GM23248 (cell line): ENCODE measurements at regions not wholly inside any gene's neighbourhood (a gene's known extent, or its start where the extent isn't known, plus 50 kb on each side); places are given as distances from the start of the nearest gene placed in this dataset.

ENCODE experiments used
- DNase-seq: peaks from one replicate; pipeline ENCODE4 v3.0.0-alpha.2; 2015
- H2AFZ ChIP-seq: fragments of 200-600 bp; sonication (generic); 2 replicates; pipeline ENCODE4 v1.6.1; 2016; ENCODE audit warnings: antibody characterized with exemption
- H3F3A ChIP-seq: fragments of 200-600 bp; sonication (generic); 2 replicates; pipeline ENCODE4 v1.6.1; 2016; ENCODE audit warnings: mild to moderate bottlenecking, antibody characterized with exemption, mixed run types; ENCODE audit not compliant: insufficient read depth
- H3K27ac ChIP-seq: fragments of 200-600 bp; sonication (generic); 2 replicates; pipeline ENCODE4 v1.5.1; 2016; ENCODE audit warnings: mild to moderate bottlenecking
- H3K27me3 ChIP-seq: fragments of 200-600 bp; sonication (generic); replicated peaks from 2 replicates; pipeline ENCODE4 v1.6.1; 2016; ENCODE audit warnings: mild to moderate bottlenecking; ENCODE audit not compliant: insufficient read depth
- H3K36me3 ChIP-seq: fragments of 200-600 bp; sonication (generic); 2 replicates; pipeline ENCODE4 v1.6.1; 2016; ENCODE audit warnings: low read depth, mild to moderate bottlenecking
- H3K4me1 ChIP-seq: fragments of 200-600 bp; sonication (generic); 2 replicates; pipeline ENCODE4 v1.6.1; 2016; ENCODE audit warnings: mild to moderate bottlenecking; ENCODE audit not compliant: insufficient read depth
- H3K4me2 ChIP-seq: fragments of 200-600 bp; sonication (generic); one replicate; pipeline ENCODE4 v1.6.1; 2016; ENCODE audit warnings: mild to moderate bottlenecking; ENCODE audit not compliant: unreplicated experiment
- H3K4me3 ChIP-seq: fragments of 200-600 bp; sonication (generic); 2 replicates; pipeline ENCODE4 v1.5.1; 2016; ENCODE audit warnings: mild to moderate bottlenecking
- H3K79me2 ChIP-seq: fragments of 200-600 bp; sonication (generic); 2 replicates; pipeline ENCODE4 v1.6.1; 2016; ENCODE audit warnings: mild to moderate bottlenecking; ENCODE audit not compliant: insufficient read depth
- H3K9ac ChIP-seq: fragments of 200-600 bp; sonication (generic); 2 replicates; pipeline ENCODE4 v1.6.1; 2016; ENCODE audit warnings: mild to moderate bottlenecking
- H3K9me2 ChIP-seq: fragments of 200-600 bp; sonication (generic); 2 replicates; pipeline ENCODE4 v1.6.1; 2016; ENCODE audit warnings: mixed run types, mild to moderate bottlenecking, moderate library complexity; ENCODE audit not compliant: insufficient read depth
- H3K9me3 ChIP-seq: fragments of 200-600 bp; sonication (generic); one replicate; pipeline ENCODE4 v1.6.1; 2017; ENCODE audit warnings: low read depth
- H4K20me1 ChIP-seq: fragments of 200-600 bp; sonication (generic); 2 replicates; pipeline ENCODE4 v1.6.0; 2016; ENCODE audit not compliant: insufficient read depth
- EZH2 ChIP-seq: fragments of 200-600 bp; sonication (generic); IDR thresholded peaks from 2 replicates; pipeline ENCODE4 v1.6.1; 2018; ENCODE audit warnings: antibody characterized with exemption, mild to moderate bottlenecking; ENCODE audit not compliant: insufficient read depth, poor library complexity, severe bottlenecking
- EZH2phosphoT487 ChIP-seq: fragments of 200-600 bp; sonication (generic); IDR thresholded peaks from 2 replicates; pipeline ENCODE4 v1.6.1; 2018; ENCODE audit warnings: antibody characterized with exemption, moderate library complexity, mild to moderate bottlenecking, low read depth; ENCODE audit not compliant: insufficient read depth
- WGBS, 2 experiments: methylation state at CpG; one replicate each; pipeline ENCODE4 v1.1.6; 2015 to 2017; ENCODE audit warnings: low lambda C conversion rate in 2 of 2, low coverage in 1 of 2; ENCODE audit errors: missing lambda C conversion rate in 2 of 2; 5-methylcytosine and 5-hydroxymethylcytosine counted together
- in situ Hi-C: fragments of 300-500 bp; cut with MboI; formaldehyde crosslinking; loops from 2 replicates; pipeline ENCODE4 v1.15.0; 2020

GRCh38 chr3:95887114-95887513, 927.3 kb upstream of the EPHA6 start:
- Histone ChIP-seq H3K36me3 (no peaks in the 10 kb centered on the region), H3K79me2 (no peaks in the 10 kb centered on the region), H3K9me2 (no peaks in the 10 kb centered on the region), H3F3A (no peaks in the 10 kb centered on the region), H3K9ac (no peak overlapping the region), H3K4me1 (no peaks in the 10 kb centered on the region), H3K27ac (no peak overlapping the region), H3K9me3 (no peaks in the 10 kb centered on the region), H2AFZ (no peak overlapping the region), H3K4me3 (no peak overlapping the region), H3K27me3 (no peaks in the 10 kb centered on the region), H4K20me1 (no peaks in the 10 kb centered on the region), H3K4me2 (no peak overlapping the region)
- 47 to 49% methylated on average over 2 of the region's 2 CpGs for WGBS, 2 experiments
- DNase-seq: no peak
- TF ChIP-seq EZH2phosphoT487 (no peak), EZH2 (no peak)
- in situ Hi-C loops: no loop called here

- TF ChIP-seq EZH2 (no peak), EZH2phosphoT487 (no peak)
- Histone ChIP-seq H3K4me3 (no peak overlapping the region), H3K9me2 (no peaks in the 10 kb centered on the region), H3F3A (no peaks in the 10 kb centered on the region), H3K36me3 (no peaks in the 10 kb centered on the region), H3K4me2 (no peak overlapping the region), H4K20me1 (no peaks in the 10 kb centered on the region), H3K27ac (no peak overlapping the region), H3K79me2 (no peaks in the 10 kb centered on the region), H3K9me3 (no peaks in the 10 kb centered on the region), H3K9ac (no peak overlapping the region), H2AFZ (no peak overlapping the region; the same call in 1 of the 2 replicates), H3K27me3 (no peaks in the 10 kb centered on the region), H3K4me1 (no peaks in the 10 kb centered on the region)
- DNase-seq: no peak
- in situ Hi-C loops: no loop called here
- WGBS, 2 experiments: 25 to 32% methylated on average over 2 of the region's 2 CpGs
Measured at GRCh38 chr3:95894820-95895219, 919.6 kb upstream of the EPHA6 start.

- Histone ChIP-seq H3K27ac (no peak overlapping the region), H3K9me3 (no peaks in the 10 kb centered on the region), H3K36me3 (no peaks in the 10 kb centered on the region), H3K9ac (no peak overlapping the region), H3K9me2 (peaks cover 3% of the 10 kb centered on the region), H3F3A (no peaks in the 10 kb centered on the region), H3K4me3 (no peak overlapping the region), H4K20me1 (no peaks in the 10 kb centered on the region), H3K4me1 (no peaks in the 10 kb centered on the region), H3K27me3 (no peaks in the 10 kb centered on the region), H3K79me2 (no peaks in the 10 kb centered on the region), H3K4me2 (no peak overlapping the region), H2AFZ (no peak overlapping the region)
- TF ChIP-seq EZH2phosphoT487 (no peak), EZH2 (no peak)
- WGBS, 2 experiments: 62 to 63% methylated on average over 2 of the region's 2 CpGs
- in situ Hi-C loops: no loop called here
- DNase-seq: peak; percentile 25
Measured at GRCh38 chr3:95899494-95899893, 914.9 kb upstream of the EPHA6 start.

GRCh38 chr3:95899911-95900310, 914.5 kb upstream of the EPHA6 start:
- WGBS, 2 experiments: 52 to 63% methylated on average over 2 of the region's 2 CpGs
- H3K4me2 ChIP-seq: no peak overlapping the region
- peak; percentile 1 for DNase-seq
- H3K36me3 ChIP-seq: no peaks in the 10 kb centered on the region
- H3K9me2 ChIP-seq: peaks cover 3% of the 10 kb centered on the region
- H3K9me3 ChIP-seq: no peaks in the 10 kb centered on the region
- no peaks in the 10 kb centered on the region for H3K27me3 ChIP-seq
- no peak for TF ChIP-seq EZH2
- no peak for TF ChIP-seq EZH2phosphoT487
- no peak overlapping the region for H2AFZ ChIP-seq
- no peaks in the 10 kb centered on the region for H3K4me1 ChIP-seq
- H3K27ac ChIP-seq: no peak overlapping the region
- no peaks in the 10 kb centered on the region for H4K20me1 ChIP-seq
- H3K9ac ChIP-seq: no peak overlapping the region
- in situ Hi-C loops: no loop called here
- H3F3A ChIP-seq: no peaks in the 10 kb centered on the region
- H3K79me2 ChIP-seq: no peaks in the 10 kb centered on the region
- H3K4me3 ChIP-seq: no peak overlapping the region

- H2AFZ ChIP-seq: no peak overlapping the region
- no peaks in the 10 kb centered on the region for H3K4me1 ChIP-seq
- peaks cover 3% of the 10 kb centered on the region for H3K9me2 ChIP-seq
- no peaks in the 10 kb centered on the region for H4K20me1 ChIP-seq
- H3K27ac ChIP-seq: no peak overlapping the region
- no peak overlapping the region for H3K4me3 ChIP-seq
- no peak for DNase-seq
- no peaks in the 10 kb centered on the region for H3K9me3 ChIP-seq
- in situ Hi-C loops: no loop called here
- H3K4me2 ChIP-seq: no peak overlapping the region
- no peaks in the 10 kb centered on the region for H3K79me2 ChIP-seq
- no peak overlapping the region for H3K9ac ChIP-seq
- H3K36me3 ChIP-seq: no peaks in the 10 kb centered on the region
- no peaks in the 10 kb centered on the region for H3K27me3 ChIP-seq
- H3F3A ChIP-seq: no peaks in the 10 kb centered on the region
- no peak for TF ChIP-seq EZH2phosphoT487
- no peak for TF ChIP-seq EZH2
Measured at GRCh38 chr3:95901948-95902347, 912.4 kb upstream of the EPHA6 start.
